NOMO-1 treated with dmso at 0.1 percent for 144 hours (cell line): ENCODE measurements at regions not wholly inside any gene's neighbourhood (a gene's known extent, or its start where the extent isn't known, plus 50 kb on each side); places are given as distances from the start of the nearest gene placed in this dataset.
"Not testable (repeated sequence)": the region's sequence is repeated elsewhere in the genome, so short reads cannot be mapped to it uniquely, and the experiment has no call there.

Experiments
- DNase-seq: peaks from one replicate; lab custom pipeline; 2025; ENCODE audit not compliant: unreplicated experiment; lab: John Stamatoyannopoulos, UW

DNA sequence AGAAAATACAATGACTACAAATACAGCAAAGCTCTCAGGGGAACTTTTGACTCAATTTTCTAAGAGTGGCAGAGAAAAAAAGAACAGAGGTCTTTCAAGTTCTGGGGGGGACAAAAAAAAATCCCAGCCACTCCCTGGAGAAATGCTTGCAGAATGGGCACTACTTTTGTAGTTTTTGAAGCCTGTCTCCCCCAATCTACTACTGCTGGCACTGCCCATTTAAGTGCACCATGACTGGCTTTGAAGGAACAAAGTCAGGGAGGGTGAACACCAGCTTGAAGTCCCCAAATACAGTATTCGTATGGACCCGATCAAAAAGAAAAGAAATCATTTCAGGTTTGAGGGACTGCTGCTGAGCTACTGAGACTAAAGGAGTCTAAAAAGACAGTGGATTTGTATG is 1824.4 kb downstream of the ARAP2 start:
- DNase-seq = no peak

GRCh38 chr4:34422472-34423175 is 1821.7 kb downstream of the ARAP2 start:
- DNase-seq = no peak

GRCh38 chr4:34432706-34433105 is 1811.6 kb downstream of the ARAP2 start:
- DNase-seq = no peak

- not testable (repeated sequence) for DNase-seq
These were observed 1809.9 kb downstream of the ARAP2 start for GRCh38 chr4:34434377-34434776.

DNA sequence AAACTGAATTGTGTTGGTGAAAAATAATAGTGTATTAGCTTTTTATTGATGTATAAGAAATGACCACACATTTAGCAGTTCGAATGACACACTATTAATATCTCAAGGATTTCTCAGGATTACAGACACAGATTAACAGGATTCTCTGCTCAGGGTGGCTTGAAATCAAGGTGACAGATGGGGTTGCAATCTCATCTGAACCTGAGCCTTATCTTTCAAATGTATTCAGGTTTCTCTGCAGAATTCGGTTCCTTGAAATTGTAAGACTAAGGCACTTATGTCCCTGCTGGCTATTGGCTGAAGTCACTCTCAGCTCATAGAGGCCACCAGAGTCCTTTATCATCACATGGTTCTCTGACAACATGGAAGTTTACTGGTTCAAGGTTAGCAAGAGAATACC is 1780.1 kb downstream of the ARAP2 start:
- no peak for DNase-seq

GRCh38 chr4:34466411-34466810 is 1777.9 kb downstream of the ARAP2 start:
- no peak for DNase-seq

DNA sequence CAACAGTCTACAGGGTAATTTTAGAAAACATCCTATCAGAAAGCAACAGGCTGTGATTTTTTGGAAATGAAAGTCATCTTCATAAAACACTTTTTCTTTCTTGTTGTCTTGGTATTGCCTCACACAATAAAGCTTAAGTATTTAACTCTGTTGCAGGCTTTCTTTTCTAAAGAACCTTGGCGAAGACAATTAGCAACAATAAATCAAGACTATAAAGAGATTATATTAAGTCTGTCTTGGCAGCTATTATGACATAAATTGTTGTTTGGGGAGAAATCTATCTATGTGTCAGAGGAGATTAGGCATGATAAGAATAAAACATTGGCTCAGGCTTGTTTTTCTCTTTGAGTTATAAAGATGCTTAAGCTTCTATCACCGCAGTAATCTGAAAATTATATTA is 1774.8 kb downstream of the ARAP2 start:
- no peak for DNase-seq

DNA sequence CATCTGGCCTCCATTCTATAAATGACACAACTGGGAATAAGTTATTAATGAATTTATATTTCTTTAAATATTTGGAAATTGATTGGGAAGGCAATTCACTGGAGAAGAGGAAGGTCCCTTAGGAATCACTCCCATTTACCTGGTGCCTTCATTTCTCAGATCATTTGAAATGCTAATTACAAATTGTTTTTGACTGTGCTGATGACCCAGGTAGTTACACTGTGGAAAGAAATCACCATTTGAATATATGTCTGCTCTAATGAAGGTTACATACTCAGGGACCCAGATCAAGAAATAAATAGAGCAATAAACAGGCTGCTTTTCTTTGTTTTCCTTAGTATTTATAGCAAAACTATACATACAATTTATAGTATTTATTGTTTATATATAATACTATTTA is 1759.1 kb downstream of the ARAP2 start:
- DNase-seq = no peak

GRCh38 chr4:34486461-34487363 is 1757.6 kb downstream of the ARAP2 start:
- no peak for DNase-seq

DNA sequence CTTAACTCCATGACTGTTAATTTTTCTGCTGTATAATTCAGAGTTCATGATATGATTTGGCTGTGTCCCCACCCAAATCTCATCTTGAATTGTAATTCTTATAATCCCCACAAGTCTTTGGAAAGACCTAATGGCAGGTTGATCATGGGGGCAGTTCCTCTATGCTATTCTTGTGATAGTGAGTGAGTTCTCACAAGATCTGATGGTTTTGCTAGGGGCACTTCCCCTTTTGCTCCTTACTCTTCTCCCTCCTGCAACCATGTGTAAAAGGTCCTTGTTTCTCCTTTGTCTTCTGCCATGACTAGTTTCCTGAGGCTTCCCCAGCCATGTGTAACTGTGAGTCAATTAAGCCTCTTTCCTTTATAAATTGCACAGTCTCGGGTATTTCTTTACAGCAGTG is 1751.9 kb downstream of the ARAP2 start:
- no peak for DNase-seq

DNA sequence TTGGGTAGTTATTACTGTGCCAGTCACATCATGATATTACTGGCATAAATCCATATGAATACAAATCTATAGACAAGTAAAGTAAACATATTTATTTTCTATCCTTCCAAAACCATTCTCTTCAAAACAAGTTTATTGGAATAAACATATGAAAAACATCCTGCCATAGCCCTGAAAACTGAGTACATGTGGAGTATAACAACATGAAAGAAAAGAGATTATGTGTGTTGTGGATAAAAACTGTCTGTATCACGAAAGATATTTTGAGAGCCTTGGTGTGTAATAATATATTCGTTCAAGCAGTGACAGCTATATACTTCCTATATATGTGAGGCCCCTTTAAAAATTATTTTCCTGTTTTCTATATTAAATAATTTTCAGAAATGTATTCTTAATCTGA is 1742.2 kb downstream of the ARAP2 start:
- DNase-seq = no peak

- not testable (repeated sequence) for DNase-seq
These were observed 1739.6 kb downstream of the ARAP2 start for GRCh38 chr4:34504731-34505130.

- DNase-seq = not testable (repeated sequence)
These were observed 1737.7 kb downstream of the ARAP2 start for GRCh38 chr4:34506511-34507092.

DNA sequence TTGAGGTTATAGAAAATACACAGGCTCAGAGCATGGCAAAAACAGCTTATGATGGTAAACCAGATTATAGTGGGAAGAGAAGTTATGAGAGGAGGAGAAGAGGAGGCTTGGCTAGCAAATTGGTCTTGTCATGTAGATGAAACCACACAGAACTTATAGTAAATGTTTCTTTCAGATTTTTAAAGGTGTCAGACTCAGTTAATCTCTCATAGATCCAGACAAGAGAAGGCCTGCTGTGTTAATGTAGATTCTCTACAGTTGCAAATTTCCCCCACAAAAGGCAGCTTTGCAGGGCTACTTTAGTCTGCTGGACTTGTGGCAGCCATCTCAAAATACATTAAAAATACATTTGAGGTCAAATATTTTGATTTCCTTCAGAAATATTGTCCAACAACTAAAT is 1731.7 kb downstream of the ARAP2 start:
- no peak for DNase-seq

- DNase-seq = no peak
These were observed 1727.8 kb downstream of the ARAP2 start for GRCh38 chr4:34516524-34516923.

- no peak for DNase-seq
These were observed 1709.4 kb downstream of the ARAP2 start for GRCh38 chr4:34534916-34535315.

DNA sequence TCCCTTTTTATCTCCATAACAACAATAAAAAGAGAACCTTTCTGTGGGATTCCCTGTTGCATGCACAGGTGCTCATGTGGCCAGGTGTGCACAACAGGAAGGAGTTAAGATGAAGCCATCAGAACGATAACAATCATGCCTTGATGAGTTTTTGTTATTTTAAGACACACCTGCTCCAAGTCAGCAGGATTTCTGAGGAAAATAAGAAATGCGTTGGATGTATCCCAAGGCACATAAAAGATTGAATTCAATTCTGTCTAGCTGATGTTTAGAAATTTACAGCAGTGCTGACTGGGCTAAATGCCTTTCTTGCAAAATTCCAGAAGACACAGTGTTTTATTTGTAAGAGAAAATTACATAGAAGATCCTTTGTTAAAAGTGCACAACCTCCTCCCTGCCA is 1678.2 kb downstream of the ARAP2 start:
- no peak for DNase-seq

DNA sequence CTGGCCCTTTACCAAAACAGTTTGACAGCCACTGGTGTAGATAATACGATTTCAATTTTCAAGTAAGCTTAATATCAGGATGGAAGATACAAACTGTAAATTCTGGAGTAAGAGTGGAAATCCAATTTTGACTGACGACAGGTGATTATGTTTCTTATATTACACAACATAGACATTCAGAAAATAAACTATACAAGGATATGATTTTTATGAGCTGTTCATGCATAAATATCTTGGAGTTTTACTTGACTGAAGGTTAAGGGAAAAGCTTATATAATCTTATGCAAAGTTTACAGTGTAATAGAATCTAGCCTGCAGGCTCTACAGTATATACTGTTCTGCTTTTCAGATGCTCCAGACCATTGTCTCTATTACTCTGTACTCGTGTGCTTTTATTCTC is 1672.3 kb downstream of the ARAP2 start:
- DNase-seq = no peak

GRCh38 chr4:34615315-34615714 is 1629.0 kb downstream of the ARAP2 start:
- DNase-seq = no peak

DNA sequence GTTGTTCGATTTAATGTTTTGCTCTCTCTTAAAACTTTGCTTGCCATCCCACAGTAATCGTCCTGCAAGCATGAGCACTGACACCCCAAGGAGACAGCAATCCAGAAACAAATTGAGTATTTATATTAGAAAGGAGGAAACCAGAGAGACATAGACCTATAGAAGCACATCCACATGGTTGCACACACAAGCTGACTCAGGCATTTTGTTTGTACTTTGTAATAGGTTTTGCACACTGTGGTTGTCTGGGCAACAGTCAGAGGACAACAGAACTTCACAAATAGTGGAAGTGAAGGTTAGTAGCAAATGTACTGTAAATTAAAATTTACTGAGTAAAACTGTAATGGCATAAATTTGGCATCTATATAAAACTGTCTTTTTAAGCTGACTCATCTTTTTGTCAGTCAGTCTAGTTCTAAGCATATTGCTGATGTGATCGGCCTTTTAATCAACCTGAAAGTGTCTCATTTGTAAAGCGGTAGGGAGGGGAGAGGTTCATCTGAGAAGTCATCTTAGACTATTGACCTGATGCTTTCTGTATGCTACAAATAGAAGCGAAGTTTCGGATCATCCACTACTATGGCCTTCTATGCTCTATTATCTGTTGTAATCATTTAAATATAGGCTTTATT is 1624.7 kb downstream of the ARAP2 start:
- no peak for DNase-seq

DNA sequence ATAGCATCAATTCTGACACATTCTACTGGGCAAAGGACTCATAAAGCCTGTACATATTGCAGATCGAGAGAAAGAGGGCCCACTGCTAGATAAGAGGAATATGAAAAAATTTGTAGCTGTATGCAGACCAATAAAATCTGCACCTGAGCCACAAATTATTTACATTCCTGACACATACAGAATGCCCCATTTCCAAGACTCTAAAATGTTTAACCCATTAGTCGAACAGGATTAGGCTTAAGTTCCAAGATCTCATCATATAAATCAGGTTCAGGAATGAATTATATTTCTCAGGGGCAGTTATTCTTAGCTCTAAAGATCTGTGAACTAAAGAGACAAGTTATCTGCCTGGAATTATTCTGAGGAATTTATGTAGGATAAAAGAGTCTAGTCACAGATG is 1615.8 kb downstream of the ARAP2 start:
- DNase-seq = no peak

DNA sequence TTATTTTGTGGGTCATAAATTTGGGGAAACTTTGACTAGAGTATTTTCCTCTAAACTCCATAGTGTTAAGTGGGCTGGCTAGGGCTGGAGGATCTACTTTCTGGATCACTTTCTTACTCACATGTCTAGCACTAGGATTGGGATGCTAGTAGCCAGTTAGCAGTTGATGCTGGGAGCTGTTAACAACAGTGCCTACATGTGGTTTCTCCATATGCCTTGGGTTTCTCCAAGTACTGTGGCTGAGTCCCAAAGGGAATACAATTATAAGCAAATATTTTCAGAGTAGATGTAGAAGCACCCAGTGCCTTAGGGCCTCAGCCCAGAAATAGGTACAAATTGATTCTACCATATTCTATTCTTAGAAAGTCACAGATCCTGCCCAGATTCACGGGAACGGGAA is 1614.9 kb downstream of the ARAP2 start:
- no peak for DNase-seq
